Epithelial cell of proximal tubule (primary cell): ENCODE measurements at regions not wholly inside any gene's neighbourhood (a gene's known extent, or its start where the extent isn't known, plus 50 kb on each side); places are given as distances from the start of the nearest gene placed in this dataset.

Experiments used
- DNase-seq: peaks from one replicate; pipeline ENCODE4 v3.0.0-alpha.2; 2011; ENCODE audit warnings: low read depth
- H3K4me3 ChIP-seq: 2 replicates; pipeline ENCODE4 v1.5.1; 2011; ENCODE audit warnings: low read depth, mild to moderate bottlenecking, low read length
- TF ChIP-seq, protein P1 (sequence below): conservative IDR thresholded peaks from 2 replicates; pipeline ENCODE4 v1.5.1; 2012; ENCODE audit warnings: low read depth, mild to moderate bottlenecking, low read length

- TF ChIP-seq, protein P1, sequence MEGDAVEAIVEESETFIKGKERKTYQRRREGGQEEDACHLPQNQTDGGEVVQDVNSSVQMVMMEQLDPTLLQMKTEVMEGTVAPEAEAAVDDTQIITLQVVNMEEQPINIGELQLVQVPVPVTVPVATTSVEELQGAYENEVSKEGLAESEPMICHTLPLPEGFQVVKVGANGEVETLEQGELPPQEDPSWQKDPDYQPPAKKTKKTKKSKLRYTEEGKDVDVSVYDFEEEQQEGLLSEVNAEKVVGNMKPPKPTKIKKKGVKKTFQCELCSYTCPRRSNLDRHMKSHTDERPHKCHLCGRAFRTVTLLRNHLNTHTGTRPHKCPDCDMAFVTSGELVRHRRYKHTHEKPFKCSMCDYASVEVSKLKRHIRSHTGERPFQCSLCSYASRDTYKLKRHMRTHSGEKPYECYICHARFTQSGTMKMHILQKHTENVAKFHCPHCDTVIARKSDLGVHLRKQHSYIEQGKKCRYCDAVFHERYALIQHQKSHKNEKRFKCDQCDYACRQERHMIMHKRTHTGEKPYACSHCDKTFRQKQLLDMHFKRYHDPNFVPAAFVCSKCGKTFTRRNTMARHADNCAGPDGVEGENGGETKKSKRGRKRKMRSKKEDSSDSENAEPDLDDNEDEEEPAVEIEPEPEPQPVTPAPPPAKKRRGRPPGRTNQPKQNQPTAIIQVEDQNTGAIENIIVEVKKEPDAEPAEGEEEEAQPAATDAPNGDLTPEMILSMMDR: no peak
- H3K4me3 ChIP-seq: no peak overlapping the region
- DNase-seq: no peak
Observed at GRCh38 chr9:106072421-106072820, 378.1 kb downstream of the TMEM38B start.

DNA sequence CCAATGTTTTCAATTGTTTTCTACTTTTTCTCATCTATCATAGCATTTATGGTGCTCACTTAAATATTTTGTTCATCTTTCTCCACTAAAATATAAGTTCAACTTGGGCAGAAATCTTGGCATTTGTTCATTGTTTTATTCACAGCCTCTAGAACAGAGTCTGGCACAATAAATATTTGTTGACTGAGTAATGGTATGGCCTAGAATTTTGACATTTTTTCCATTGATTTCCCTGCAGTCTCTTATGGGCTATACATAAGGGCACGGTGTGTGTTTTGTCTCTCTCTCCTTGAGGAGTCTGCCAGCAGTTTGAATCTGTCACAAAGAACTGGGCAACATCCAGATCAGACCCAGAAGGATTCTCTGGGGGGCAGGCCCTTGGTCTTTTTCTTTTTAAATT lies 379.7 kb downstream of the TMEM38B start:
- TF ChIP-seq, protein P1: no peak
- no peak overlapping the region for H3K4me3 ChIP-seq
- no peak for DNase-seq

GRCh38 chr9:106075236-106075959 lies 381.1 kb downstream of the TMEM38B start:
- H3K4me3 ChIP-seq: no peak overlapping the region
- TF ChIP-seq, protein P1: no peak
- DNase-seq: no peak

DNA sequence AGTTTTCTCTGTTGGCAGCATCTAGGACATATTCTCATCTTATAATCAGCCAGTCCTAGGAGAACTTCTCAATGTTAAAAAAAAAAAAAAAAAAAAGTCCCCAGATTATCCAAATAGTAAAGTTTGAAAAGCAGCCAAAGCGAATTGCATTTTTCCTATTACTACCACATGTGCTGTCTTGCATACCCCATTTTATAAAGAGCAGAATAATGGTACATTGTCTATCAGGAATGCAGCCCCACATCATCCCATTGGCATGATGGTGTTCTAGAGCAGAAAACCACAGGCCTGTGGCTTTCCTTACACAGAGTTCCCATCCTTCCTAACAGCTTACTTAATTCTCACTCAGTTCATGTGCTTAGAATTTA lies 381.6 kb downstream of the TMEM38B start:
- no peak overlapping the region for H3K4me3 ChIP-seq
- TF ChIP-seq, protein P1: no peak
- DNase-seq: peak; percentile 58

GRCh38 chr9:106076711-106077110 lies 382.4 kb downstream of the TMEM38B start:
- no peak for DNase-seq
- TF ChIP-seq, protein P1: no peak
- no peak overlapping the region for H3K4me3 ChIP-seq

DNA sequence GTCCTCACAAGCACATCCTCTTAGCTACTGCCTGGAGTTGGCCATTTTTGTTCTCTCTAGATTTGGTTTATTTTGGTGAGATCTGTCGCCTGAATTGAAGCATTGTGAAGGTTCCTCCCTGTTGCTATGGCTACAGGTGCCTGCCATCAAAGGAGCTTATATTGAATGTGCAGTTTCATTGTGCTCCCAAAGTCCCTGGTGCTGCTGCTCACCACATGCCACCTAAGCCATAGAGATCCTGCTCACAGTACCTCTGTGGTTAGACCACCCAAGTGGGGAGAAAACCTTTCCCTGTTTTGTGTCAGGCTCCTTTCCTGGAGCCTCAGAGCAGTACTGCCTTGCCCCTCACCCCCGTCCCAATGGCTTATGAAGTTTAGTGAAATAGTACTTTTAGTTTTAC lies 383.4 kb downstream of the TMEM38B start:
- H3K4me3 ChIP-seq: no peak overlapping the region
- no peak for DNase-seq
- TF ChIP-seq, protein P1: no peak

DNA sequence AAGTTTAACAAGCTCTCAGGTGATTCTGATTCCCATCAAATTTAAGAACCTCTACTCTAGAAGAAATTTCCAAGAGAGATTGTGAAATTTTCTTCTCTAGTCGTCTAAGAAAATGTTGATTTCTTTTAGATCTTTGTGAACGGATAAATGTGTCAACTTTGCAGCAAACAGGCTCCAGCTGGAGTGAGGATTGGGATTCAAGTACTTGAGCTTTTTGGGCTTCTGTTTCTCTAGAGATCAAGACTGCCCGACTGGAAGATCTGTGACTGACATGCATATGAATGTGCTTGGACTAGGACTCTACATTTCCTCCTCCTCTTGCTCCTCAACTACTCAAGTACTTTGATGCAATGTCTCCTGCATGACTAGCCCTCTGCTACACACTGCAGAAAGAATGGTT lies 388.3 kb downstream of the TMEM38B start:
- H3K4me3 ChIP-seq: no peak overlapping the region
- TF ChIP-seq, protein P1: no peak
- DNase-seq: no peak
